GM12878 (cell line): ENCODE measurements at regions not wholly inside any gene's neighbourhood (a gene's known extent, or its start where the extent isn't known, plus 50 kb on each side); places are given as distances from the start of the nearest gene placed in this dataset.

Source experiments
- ATAC-seq: fragments of 200-7000 bp; cut with Tn5 transposase; 3 replicates; pipeline ENCODE4 v1.9.1; 2020; ENCODE audit warnings: mild to moderate bottlenecking, moderate library complexity
- BruUV-seq: library from RNA; stranded (reverse); fragments of 400-500 nt; replicated peaks from 2 replicates; lab custom pipeline; 2021; lab: Mats Ljungman, UMichigan
- CTCF ChIA-PET: fragments of 300-600 bp; sonication (Branson Sonifier 250); formaldehyde crosslinking; extraction: SDS; loops from one replicate; lab custom pipeline; 2021; ENCODE audit warnings: inconsistent platforms; lab: Yijun Ruan, JAX
- POLR2A ChIA-PET: fragments of 350-600 bp; formaldehyde crosslinking; extraction: SDS; loops from one replicate; lab custom pipeline; 2021; ENCODE audit warnings: inconsistent platforms; lab: Charles Lee
- RAD21 ChIA-PET: fragments of 300-600 bp; sonication (Branson Sonifier 250); formaldehyde crosslinking; loops from one replicate; lab custom pipeline; 2023; ENCODE audit warnings: antibody characterized with exemption; ENCODE audit not compliant: unreplicated experiment; lab: Charles Lee
- SMC1A ChIA-PET: fragments of 300-600 bp; sonication (Branson Sonifier 250); formaldehyde crosslinking; loops from one replicate; lab custom pipeline; 2023; ENCODE audit not compliant: unreplicated experiment, uncharacterized antibody; lab: Charles Lee
- DNase-seq: peaks from one replicate; pipeline ENCODE4 v3.0.0-alpha.2; 2011; ENCODE audit warnings: low read depth, low spot score
- FAIRE-seq: peaks from 3 replicates; lab custom pipeline; 2011; peaks lifted over from hg19 to GRCh38; lab: Jason Lieb, UNC
- H2AFZ ChIP-seq: 2 replicates; pipeline ENCODE4 v1.6.0; 2011; ENCODE audit warnings: low read depth, low read length, control low read depth; ENCODE audit not compliant: control insufficient read depth
- H3K27ac ChIP-seq: 2 replicates; pipeline ENCODE4 v1.5.1; 2011; ENCODE audit warnings: control low read depth; ENCODE audit not compliant: control insufficient read depth, insufficient read depth
- H3K27me3 ChIP-seq, 2 experiments: replicated peaks in 1 of 2; 2 replicates each; pipeline versions ENCODE4 v1.6.0 to v1.6.1; 2011; ENCODE audit warnings: low read length in 1 of 2; ENCODE audit not compliant: control insufficient read depth in 2 of 2, insufficient read depth in 2 of 2
- H3K36me3 ChIP-seq, 2 experiments: 2 replicates each; pipeline ENCODE4 v1.5.1; 2011; ENCODE audit warnings: low read length in 1 of 2; ENCODE audit not compliant: control insufficient read depth in 2 of 2, insufficient read depth in 2 of 2
- H3K4me1 ChIP-seq: 2 replicates; pipeline ENCODE4 v1.6.1; 2011; ENCODE audit warnings: mild to moderate bottlenecking, low read length, moderate library complexity, mixed read lengths; ENCODE audit not compliant: control insufficient read depth, insufficient read depth
- H3K4me2 ChIP-seq: 2 replicates; pipeline ENCODE4 v1.6.0; 2011; ENCODE audit warnings: control low read depth; ENCODE audit not compliant: control insufficient read depth, insufficient read depth
- H3K4me3 ChIP-seq: fragments of 200-600 bp; sonication (generic); 2 replicates; pipeline ENCODE4 v1.5.1; 2016
- H3K79me2 ChIP-seq: 2 replicates; pipeline ENCODE4 v1.6.0; 2011; ENCODE audit warnings: low read length; ENCODE audit not compliant: control insufficient read depth, insufficient read depth
- H3K9ac ChIP-seq: 2 replicates; pipeline ENCODE4 v1.8.0; 2011; ENCODE audit warnings: low read length, control low read depth, mixed read lengths; ENCODE audit not compliant: control insufficient read depth, insufficient read depth
- H3K9me3 ChIP-seq: replicated peaks from 3 replicates; pipeline ENCODE4 v1.5.1; 2011; ENCODE audit warnings: mild to moderate bottlenecking, low read length; ENCODE audit not compliant: control insufficient read depth, insufficient read depth
- H4K20me1 ChIP-seq: 2 replicates; pipeline ENCODE4 v1.6.0; 2011; ENCODE audit not compliant: control insufficient read depth, insufficient read depth
- MYC ChIP-seq: IDR thresholded peaks from 2 replicates; pipeline ENCODE4 v1.6.1; 2011; ENCODE audit warnings: mild to moderate bottlenecking, low read length, moderate library complexity, inconsistent platforms; ENCODE audit not compliant: insufficient read depth, insufficient replicate concordance, insufficient read length, severe bottlenecking
- SREBF2 ChIP-seq: IDR thresholded peaks from 2 replicates; pipeline ENCODE4 v1.6.1; 2012; ENCODE audit warnings: mild to moderate bottlenecking, low read length
- STAT1 ChIP-seq: fragments of 450-650 bp; conservative IDR thresholded peaks from 2 replicates; pipeline ENCODE4 v1.6.1; 2014; ENCODE audit warnings: antibody characterized with exemption, mild to moderate bottlenecking
- ZSCAN29 ChIP-seq: fragments of 450-650 bp; IDR thresholded peaks from 2 replicates; pipeline ENCODE4 v1.6.1; 2017; ENCODE audit warnings: mild to moderate bottlenecking, moderate library complexity
- WGBS: methylation state at CpG from one replicate; pipeline ENCODE4 v1.1.6; 2016; ENCODE audit warnings: low lambda C conversion rate; ENCODE audit not compliant: insufficient replicate concordance, insufficient coverage; ENCODE audit errors: missing lambda C conversion rate; 5-methylcytosine and 5-hydroxymethylcytosine counted together
- in situ Hi-C: fragments of 300-500 bp; cut with MboI; formaldehyde crosslinking; loops from 9 replicates; pipeline ENCODE4 v1.14.3; 2018; ENCODE audit warnings: mixed read lengths
- intact Hi-C: fragments of 100-400 bp; cut with micrococcal nuclease; formaldehyde crosslinking; loops from one replicate; pipeline ENCODE4 v1.14.2; 2022; ENCODE audit not compliant: unreplicated experiment

DNA sequence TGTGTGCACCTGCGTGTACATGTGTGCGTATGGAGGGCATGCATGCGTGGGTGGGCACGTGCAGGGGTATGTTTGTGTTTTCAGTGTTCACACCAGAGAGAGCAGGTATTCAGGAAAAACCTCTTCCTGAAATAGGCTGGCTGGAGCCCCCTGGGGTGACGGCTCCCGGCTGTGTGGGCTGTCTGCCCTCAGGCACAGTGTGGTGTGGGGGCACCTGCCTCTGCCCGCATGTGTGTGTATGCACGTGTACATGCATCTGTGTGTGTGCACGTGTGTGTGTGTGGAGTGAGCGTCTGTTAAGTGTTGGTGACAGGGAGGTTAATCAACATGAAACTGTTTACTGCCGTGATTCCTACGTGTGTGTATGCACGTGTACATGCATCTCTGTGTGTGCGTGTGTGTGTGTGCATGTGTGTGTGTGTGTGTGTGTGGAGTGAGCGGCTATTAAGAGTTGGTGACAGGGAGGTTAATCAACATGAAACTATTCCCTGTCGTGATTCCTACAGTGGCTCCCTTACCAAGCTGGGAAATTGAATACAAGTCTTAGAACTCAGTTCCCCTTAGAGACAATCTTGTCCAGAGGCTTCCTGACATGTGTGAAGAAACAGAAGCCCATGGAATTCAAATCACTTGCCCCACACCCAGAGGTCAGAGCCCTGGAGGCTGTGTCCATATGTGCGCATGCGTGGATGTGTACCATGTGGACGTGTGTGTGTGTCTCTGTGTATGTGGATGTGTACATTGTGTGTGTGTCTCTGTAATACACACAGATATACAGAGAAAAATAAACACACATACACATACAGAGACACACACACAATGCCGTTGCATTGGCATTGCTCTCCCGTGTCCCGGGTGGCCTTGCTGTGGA lies 372.4 kb upstream of the IRX4 start:
- CTCF ChIA-PET, result no interaction called here
- no peak for DNase-seq
- no peak for FAIRE-seq

DNA sequence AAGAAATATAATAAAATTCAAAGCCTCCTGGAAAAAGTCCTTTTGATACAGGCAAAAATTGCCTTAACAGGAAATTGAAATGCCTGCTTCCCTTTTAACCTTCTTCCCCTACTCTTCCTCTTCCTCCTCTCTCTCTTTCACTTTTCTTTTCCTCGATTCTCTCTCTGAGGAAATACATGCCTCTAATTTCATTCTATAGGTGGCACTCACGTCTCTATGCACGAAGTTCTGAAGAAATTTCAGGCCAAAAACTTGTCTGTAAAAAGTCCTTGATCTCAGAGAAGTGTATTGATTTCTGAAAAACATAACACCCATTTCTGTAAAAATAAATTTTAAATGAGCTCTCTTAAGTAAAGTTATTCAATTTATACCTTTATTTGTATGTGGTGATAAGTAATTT lies 371.7 kb upstream of the IRX4 start:
- no TSS peak for BruUV-seq
- 2% methylated on average over 3 of the region's 3 CpGs for WGBS

More for the DNA sequence above, 372.4 kb upstream of the IRX4 start:
- BruUV-seq, result no TSS peak
- ChIA-PET RAD21 (no interaction called here), POLR2A (no interaction called here), SMC1A (no interaction called here)
- no peaks in the 10 kb centered on the region for H4K20me1 ChIP-seq
- in situ Hi-C loops (no loop called here), intact Hi-C loops (no loop called here)
- H3K9me3 ChIP-seq, result no peaks in the 10 kb centered on the region; the same call in 2 of the 3 replicates
- no peak overlapping the region for H2AFZ ChIP-seq
- H3K27ac ChIP-seq, result no peak overlapping the region
- no peaks in the 10 kb centered on the region for H3K79me2 ChIP-seq
- no peak for TF ChIP-seq MYC
- 68% methylated on average over 20 of the region's 22 CpGs for WGBS
- no peak overlapping the region for H3K9ac ChIP-seq
- no peaks in the 10 kb centered on the region for H3K36me3 ChIP-seq
- H3K27me3 ChIP-seq, result no peaks in the 10 kb centered on the region
- no peak overlapping the region for H3K4me3 ChIP-seq
- no peaks in the 10 kb centered on the region for H3K4me1 ChIP-seq
- no peak overlapping the region for H3K4me2 ChIP-seq
- ATAC-seq, result no peak

More for the DNA sequence above, 371.7 kb upstream of the IRX4 start:
- ATAC-seq, result no peak
- H2AFZ ChIP-seq, result no peak overlapping the region
- ChIA-PET RAD21 (no interaction called here), CTCF (no interaction called here), SMC1A (no interaction called here), POLR2A (no interaction called here)
- DNase-seq, result no peak
- no peaks in the 10 kb centered on the region for H3K79me2 ChIP-seq
- H3K4me3 ChIP-seq, result no peak overlapping the region
- H3K27ac ChIP-seq, result no peak overlapping the region
- intact Hi-C loops, result no loop called here
- FAIRE-seq, result no peak
- H3K4me2 ChIP-seq, result no peak overlapping the region
- H4K20me1 ChIP-seq, result no peaks in the 10 kb centered on the region
- no peaks in the 10 kb centered on the region for H3K4me1 ChIP-seq
- H3K9ac ChIP-seq, result no peak overlapping the region
- in situ Hi-C loops, result no loop called here
- no peaks in the 10 kb centered on the region for H3K27me3 ChIP-seq
- no peaks in the 10 kb centered on the region; the same call in 2 of the 3 replicates for H3K9me3 ChIP-seq
- no peak for TF ChIP-seq ZSCAN29
- no peak for TF ChIP-seq SREBF2
- TF ChIP-seq STAT1, result no peak
- no peaks in the 10 kb centered on the region for H3K36me3 ChIP-seq
